ENCODE measurements at regions not wholly inside any gene's neighbourhood (a gene's known extent, or its start where the extent isn't known, plus 50 kb on each side); places are given as distances from the start of the nearest gene placed in this dataset.

- TF ChIP-seq CHD2 (IDR thresholded peaks at IDR 0.05; ENCODE audit: low read length, partially characterized antibody) (no peak), POLR2A (IDR thresholded peaks at IDR 0.05; ENCODE audit: low read length) (no peak), MYC (IDR thresholded peaks at IDR 0.05; ENCODE audit: borderline replicate concordance, low read length) (no peak), BHLHE40 (IDR thresholded peaks at IDR 0.05; ENCODE audit: low read depth, low read length) (no peak), USF2 (IDR thresholded peaks at IDR 0.05) (no peak), EP300 (IDR thresholded peaks at IDR 0.05) (no peak), RAD21 (conservative IDR thresholded peaks at IDR 0.05 in 1 of 2, IDR thresholded peaks at IDR 0.05 in 1 of 2) (no peak), MAZ (IDR thresholded peaks at IDR 0.05; ENCODE audit: borderline replicate concordance, low read depth, low read length) (no peak), REST (IDR thresholded peaks at IDR 0.05) (no peak), KDM5A (IDR thresholded peaks at IDR 0.05) (no peak), ZC3H11A (IDR thresholded peaks at IDR 0.05) (no peak), TP53 (CRISPR knock-in tag; IDR thresholded peaks at IDR 0.05) (no peak)
- TF ChIP-seq, protein P1, sequence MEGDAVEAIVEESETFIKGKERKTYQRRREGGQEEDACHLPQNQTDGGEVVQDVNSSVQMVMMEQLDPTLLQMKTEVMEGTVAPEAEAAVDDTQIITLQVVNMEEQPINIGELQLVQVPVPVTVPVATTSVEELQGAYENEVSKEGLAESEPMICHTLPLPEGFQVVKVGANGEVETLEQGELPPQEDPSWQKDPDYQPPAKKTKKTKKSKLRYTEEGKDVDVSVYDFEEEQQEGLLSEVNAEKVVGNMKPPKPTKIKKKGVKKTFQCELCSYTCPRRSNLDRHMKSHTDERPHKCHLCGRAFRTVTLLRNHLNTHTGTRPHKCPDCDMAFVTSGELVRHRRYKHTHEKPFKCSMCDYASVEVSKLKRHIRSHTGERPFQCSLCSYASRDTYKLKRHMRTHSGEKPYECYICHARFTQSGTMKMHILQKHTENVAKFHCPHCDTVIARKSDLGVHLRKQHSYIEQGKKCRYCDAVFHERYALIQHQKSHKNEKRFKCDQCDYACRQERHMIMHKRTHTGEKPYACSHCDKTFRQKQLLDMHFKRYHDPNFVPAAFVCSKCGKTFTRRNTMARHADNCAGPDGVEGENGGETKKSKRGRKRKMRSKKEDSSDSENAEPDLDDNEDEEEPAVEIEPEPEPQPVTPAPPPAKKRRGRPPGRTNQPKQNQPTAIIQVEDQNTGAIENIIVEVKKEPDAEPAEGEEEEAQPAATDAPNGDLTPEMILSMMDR (IDR thresholded peaks at IDR 0.05) = no peak
- TF ChIP-seq, protein P2, sequence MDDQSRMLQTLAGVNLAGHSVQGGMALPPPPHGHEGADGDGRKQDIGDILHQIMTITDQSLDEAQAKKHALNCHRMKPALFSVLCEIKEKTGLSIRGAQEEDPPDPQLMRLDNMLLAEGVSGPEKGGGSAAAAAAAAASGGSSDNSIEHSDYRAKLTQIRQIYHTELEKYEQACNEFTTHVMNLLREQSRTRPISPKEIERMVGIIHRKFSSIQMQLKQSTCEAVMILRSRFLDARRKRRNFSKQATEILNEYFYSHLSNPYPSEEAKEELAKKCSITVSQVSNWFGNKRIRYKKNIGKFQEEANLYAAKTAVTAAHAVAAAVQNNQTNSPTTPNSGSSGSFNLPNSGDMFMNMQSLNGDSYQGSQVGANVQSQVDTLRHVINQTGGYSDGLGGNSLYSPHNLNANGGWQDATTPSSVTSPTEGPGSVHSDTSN (IDR thresholded peaks at IDR 0.05) = no peak
These were observed 737.6 kb upstream of the TMEFF2 start for GRCh38 chr2:192932376-192932775.
